ENCODE measurements at regions not wholly inside any gene's neighbourhood (a gene's known extent, or its start where the extent isn't known, plus 50 kb on each side); places are given as distances from the start of the nearest gene placed in this dataset.

GRCh38 chr12:19826980-19827550, 387.8 kb downstream of the AEBP2 start:
- TF ChIP-seq CTCF (IDR thresholded peaks at IDR 0.05; ENCODE audit: insufficient read depth, low read length, poor library complexity, severe bottlenecking), result no peak
- no peaks in the 10 kb centered on the region for H3K36me3 ChIP-seq (ENCODE audit: control insufficient read depth, insufficient read depth, low read length)
- no peak for DNase-seq (ENCODE audit: low read depth)
- H3K4me3 ChIP-seq (ENCODE audit: low read depth, low read length), result no peak overlapping the region
- no peaks in the 10 kb centered on the region for H3K27me3 ChIP-seq (ENCODE audit: control insufficient read depth, insufficient read depth, low read length)

GRCh38 chr12:19829100-19829853, 390.0 kb downstream of the AEBP2 start:
- no peaks in the 10 kb centered on the region for H3K27me3 ChIP-seq (ENCODE audit: control insufficient read depth, insufficient read depth, low read length)
- no peaks in the 10 kb centered on the region for H3K36me3 ChIP-seq (ENCODE audit: control insufficient read depth, insufficient read depth, low read length)
- DNase-seq (ENCODE audit: low read depth), result no peak
- H3K4me3 ChIP-seq (ENCODE audit: low read depth, low read length), result no peak overlapping the region
- TF ChIP-seq CTCF (IDR thresholded peaks at IDR 0.05; ENCODE audit: insufficient read depth, low read length, poor library complexity, severe bottlenecking), result no peak

- Histone ChIP-seq H3K4me3 (ENCODE audit: low read depth, low read length) (no peak overlapping the region), H3K36me3 (ENCODE audit: control insufficient read depth, insufficient read depth, low read length) (no peaks in the 10 kb centered on the region), H3K27me3 (ENCODE audit: control insufficient read depth, insufficient read depth, low read length) (no peaks in the 10 kb centered on the region)
- no peak for TF ChIP-seq CTCF (IDR thresholded peaks at IDR 0.05; ENCODE audit: insufficient read depth, low read length, poor library complexity, severe bottlenecking)
- no peak for DNase-seq (ENCODE audit: low read depth)
These were observed 391.2 kb downstream of the AEBP2 start for GRCh38 chr12:19830446-19830845.

- Histone ChIP-seq H3K4me3 (ENCODE audit: low read depth, low read length) (no peak overlapping the region), H3K27me3 (ENCODE audit: control insufficient read depth, insufficient read depth, low read length) (no peaks in the 10 kb centered on the region), H3K36me3 (ENCODE audit: control insufficient read depth, insufficient read depth, low read length) (no peaks in the 10 kb centered on the region)
- TF ChIP-seq CTCF (IDR thresholded peaks at IDR 0.05; ENCODE audit: insufficient read depth, low read length, poor library complexity, severe bottlenecking), result no peak
- no peak for DNase-seq (ENCODE audit: low read depth)
These were observed 394.6 kb downstream of the AEBP2 start for GRCh38 chr12:19833775-19834501.

- no peaks in the 10 kb centered on the region for H3K36me3 ChIP-seq (ENCODE audit: control insufficient read depth, insufficient read depth, low read length)
These were observed 395.3 kb downstream of the AEBP2 start for GRCh38 chr12:19834592-19834991.

More at GRCh38 chr12:19834592-19834991, 395.3 kb downstream of the AEBP2 start:
- H3K27me3 ChIP-seq (ENCODE audit: control insufficient read depth, insufficient read depth, low read length), result no peaks in the 10 kb centered on the region
- no peak overlapping the region for H3K4me3 ChIP-seq (ENCODE audit: low read depth, low read length)
- TF ChIP-seq CTCF (IDR thresholded peaks at IDR 0.05; ENCODE audit: insufficient read depth, low read length, poor library complexity, severe bottlenecking), result no peak
- no peak for DNase-seq (ENCODE audit: low read depth)

Data from kidney epithelial cell (primary cell).